ENCODE measurements at regions not wholly inside any gene's neighbourhood (a gene's known extent, or its start where the extent isn't known, plus 50 kb on each side); places are given as distances from the start of the nearest gene placed in this dataset.
A peak's percentile ranks its signal among the peaks of the same experiment; 100 is the strongest.

- no peak for DNase-seq (ENCODE audit: low read depth in 2 of 2)
Observed at GRCh38 chrX:44470816-44471215, 71.8 kb downstream of the FUNDC1 start.

- no peak for DNase-seq (ENCODE audit: low read depth in 2 of 2)
Observed at GRCh38 chrX:44462850-44463249, 79.8 kb downstream of the FUNDC1 start.

- no peak for DNase-seq (ENCODE audit: low read depth in 2 of 2)
Observed at GRCh38 chrX:44459501-44459900, 83.2 kb downstream of the FUNDC1 start.

- no peak for DNase-seq (ENCODE audit: low read depth in 2 of 2)
Observed at GRCh38 chrX:44456685-44457084, 86.0 kb downstream of the FUNDC1 start.

GRCh38 chrX:44451056-44451455 lies 91.6 kb downstream of the FUNDC1 start:
- no peak for DNase-seq (ENCODE audit: low read depth in 2 of 2)

- DNase-seq (ENCODE audit: low read depth in 2 of 2) = no peak
Observed at GRCh38 chrX:44447214-44447613, 95.4 kb downstream of the FUNDC1 start.

- no peak for DNase-seq (ENCODE audit: low read depth in 2 of 2)
Observed at GRCh38 chrX:44440006-44440405, 96.5 kb upstream of the EFHC2 start.

GRCh38 chrX:44439242-44439794 lies 95.8 kb upstream of the EFHC2 start:
- no peak for DNase-seq (ENCODE audit: low read depth in 2 of 2)

GRCh38 chrX:44435047-44435446 lies 91.6 kb upstream of the EFHC2 start:
- no peak for DNase-seq (ENCODE audit: low read depth in 2 of 2)

GRCh38 chrX:44433556-44433955 lies 90.1 kb upstream of the EFHC2 start:
- no peak for DNase-seq (ENCODE audit: low read depth in 2 of 2)

GRCh38 chrX:44432641-44433040 lies 89.2 kb upstream of the EFHC2 start:
- DNase-seq (ENCODE audit: low read depth in 2 of 2) = no peak

- DNase-seq (ENCODE audit: low read depth in 2 of 2) = no peak
Observed at GRCh38 chrX:44431194-44431593, 87.7 kb upstream of the EFHC2 start.

- no peak for DNase-seq (ENCODE audit: low read depth in 2 of 2)
Observed at GRCh38 chrX:44428989-44429627, 85.6 kb upstream of the EFHC2 start.

- DNase-seq (ENCODE audit: low read depth in 2 of 2) = no peak
Observed at GRCh38 chrX:44422631-44423030, 79.2 kb upstream of the EFHC2 start.

- no peak for DNase-seq (ENCODE audit: low read depth in 2 of 2)
Observed at GRCh38 chrX:44415639-44416386, 72.3 kb upstream of the EFHC2 start.

- DNase-seq (ENCODE audit: low read depth in 2 of 2) = no peak
Observed at GRCh38 chrX:44401151-44401550, 57.7 kb upstream of the EFHC2 start.

- DNase-seq (ENCODE audit: low read depth in 2 of 2) = peak in 1 of 2 donors; percentile 0
Observed at GRCh38 chrX:44400588-44400987, 57.1 kb upstream of the EFHC2 start.

GRCh38 chrX:44400161-44400560 lies 56.7 kb upstream of the EFHC2 start:
- no peak for DNase-seq (ENCODE audit: low read depth in 2 of 2)
